Glomerular endothelial cell (primary cell): ENCODE measurements at regions not wholly inside any gene's neighbourhood (a gene's known extent, or its start where the extent isn't known, plus 50 kb on each side); places are given as distances from the start of the nearest gene placed in this dataset.

Experiments used
- DNase-seq: peaks from one replicate; pipeline ENCODE4 v3.0.0-alpha.2; 2011; ENCODE audit warnings: low read depth, low spot score; ENCODE audit errors: extremely low read depth

GRCh38 chr4:71237641-71238040 is 101.2 kb upstream of the SLC4A4 start:
- no peak for DNase-seq

- DNase-seq, result no peak
Measured at GRCh38 chr4:71239365-71239764, 99.5 kb upstream of the SLC4A4 start.

GRCh38 chr4:71240094-71240493 is 98.7 kb upstream of the SLC4A4 start:
- DNase-seq, result no peak

GRCh38 chr4:71241501-71242288 is 97.1 kb upstream of the SLC4A4 start:
- DNase-seq, result no peak

- DNase-seq, result no peak
Measured at GRCh38 chr4:71243091-71243833, 95.6 kb upstream of the SLC4A4 start.

GRCh38 chr4:71247706-71248105 is 91.1 kb upstream of the SLC4A4 start:
- DNase-seq, result no peak

- DNase-seq, result no peak
Measured at GRCh38 chr4:71251261-71251660, 87.6 kb upstream of the SLC4A4 start.

GRCh38 chr4:71253545-71253944 is 85.3 kb upstream of the SLC4A4 start:
- DNase-seq, result peak; percentile 45

GRCh38 chr4:71254451-71255012 is 84.3 kb upstream of the SLC4A4 start:
- DNase-seq, result no peak

GRCh38 chr4:71255976-71256375 is 82.8 kb upstream of the SLC4A4 start:
- DNase-seq, result no peak

GRCh38 chr4:71257761-71258160 is 81.1 kb upstream of the SLC4A4 start:
- DNase-seq, result no peak

- no peak for DNase-seq
Measured at GRCh38 chr4:71258323-71258722, 80.5 kb upstream of the SLC4A4 start.

- no peak for DNase-seq
Measured at GRCh38 chr4:71259280-71259679, 79.5 kb upstream of the SLC4A4 start.

GRCh38 chr4:71259911-71260331 is 78.9 kb upstream of the SLC4A4 start:
- peak; percentile 22 for DNase-seq

- DNase-seq, result no peak
Measured at GRCh38 chr4:71260544-71260943, 78.3 kb upstream of the SLC4A4 start.

- DNase-seq, result no peak
Measured at GRCh38 chr4:71261001-71261400, 77.8 kb upstream of the SLC4A4 start.

- DNase-seq, result no peak
Measured at GRCh38 chr4:71261633-71262121, 77.1 kb upstream of the SLC4A4 start.

- DNase-seq, result no peak
Measured at GRCh38 chr4:71262161-71262560, 76.7 kb upstream of the SLC4A4 start.

GRCh38 chr4:71266090-71266794 is 72.6 kb upstream of the SLC4A4 start:
- DNase-seq, result no peak

GRCh38 chr4:71267244-71267643 is 71.6 kb upstream of the SLC4A4 start:
- no peak for DNase-seq

- no peak for DNase-seq
Measured at GRCh38 chr4:71268166-71268565, 70.7 kb upstream of the SLC4A4 start.
